Activated CD4-positive, alpha-beta T cell treated with anti-CD3 and anti-CD28 coated beads, Interleukin-2, amount 10 ng/mL, durations not matched to agents 24 days and 14 days (primary cell): ENCODE measurements at regions not wholly inside any gene's neighbourhood (a gene's known extent, or its start where the extent isn't known, plus 50 kb on each side); places are given as distances from the start of the nearest gene placed in this dataset.

Experiments
- DNase-seq: peaks from one replicate; pipeline ENCODE4 v3.0.0; 2022
- H3K27ac Mint-ChIP-seq: one replicate; pipeline ENCODE4 v1.8.0; 2022; ENCODE audit warnings: mild to moderate bottlenecking, mixed read lengths
- H3K27me3 Mint-ChIP-seq: one replicate; pipeline ENCODE4 v1.8.0; 2022; ENCODE audit warnings: mixed read lengths
- H3K36me3 Mint-ChIP-seq: one replicate; pipeline ENCODE4 v1.8.0; 2022; ENCODE audit warnings: low read depth, mild to moderate bottlenecking, mixed read lengths
- H3K4me1 Mint-ChIP-seq: one replicate; pipeline ENCODE4 v1.8.0; 2021; ENCODE audit warnings: mixed read lengths
- H3K4me3 Mint-ChIP-seq: one replicate; pipeline ENCODE4 v1.8.0; 2022; ENCODE audit warnings: mild to moderate bottlenecking, moderate library complexity, mixed read lengths
- H3K9me3 Mint-ChIP-seq: one replicate; pipeline ENCODE4 v1.8.0; 2021; ENCODE audit warnings: mixed read lengths
- intact Hi-C: fragments of 100-400 bp; cut with micrococcal nuclease; formaldehyde crosslinking; loops from one replicate; pipeline ENCODE4 v1.15.1; 2023

GRCh38 chr21:28337315-28337714 is 655.4 kb downstream of the LTN1 start:
- Mint-ChIP-seq H3K36me3 (no peaks in the 10 kb centered on the region), H3K27me3 (no peaks in the 10 kb centered on the region), H3K4me1 (no peaks in the 10 kb centered on the region), H3K27ac (no peak overlapping the region), H3K9me3 (no peaks in the 10 kb centered on the region), H3K4me3 (no peak overlapping the region)
- intact Hi-C loops, result no loop called here
- no peak for DNase-seq

DNA sequence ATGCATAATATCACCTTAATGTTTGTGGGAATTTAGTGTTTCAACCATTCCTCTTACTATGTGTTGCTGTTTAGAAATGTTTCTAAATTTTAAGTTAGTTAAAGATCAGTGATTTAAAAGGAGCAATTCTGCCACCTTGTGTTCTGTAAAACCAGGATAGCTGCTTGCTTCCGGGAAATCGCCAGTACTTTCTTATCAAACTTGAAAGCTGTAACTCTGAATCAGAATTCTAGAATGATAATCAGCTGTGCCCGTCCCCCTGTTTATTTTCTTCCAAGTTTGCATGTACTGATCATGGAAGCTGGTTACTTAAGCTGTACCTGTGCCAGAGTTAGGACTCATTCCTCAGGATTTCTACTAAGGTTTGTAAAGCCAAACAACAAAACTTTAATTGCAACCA is 656.4 kb downstream of the LTN1 start:
- Mint-ChIP-seq H3K27me3 (no peaks in the 10 kb centered on the region), H3K9me3 (no peaks in the 10 kb centered on the region), H3K4me1 (no peaks in the 10 kb centered on the region), H3K4me3 (no peak overlapping the region), H3K27ac (no peak overlapping the region), H3K36me3 (no peaks in the 10 kb centered on the region)
- DNase-seq, result no peak
- intact Hi-C loops, result no loop called here

GRCh38 chr21:28334407-28334806 is 658.3 kb downstream of the LTN1 start:
- intact Hi-C loops, result no loop called here
- Mint-ChIP-seq H3K9me3 (no peaks in the 10 kb centered on the region), H3K4me3 (no peak overlapping the region), H3K27ac (no peak overlapping the region), H3K4me1 (no peaks in the 10 kb centered on the region), H3K36me3 (no peaks in the 10 kb centered on the region), H3K27me3 (no peaks in the 10 kb centered on the region)
- DNase-seq, result no peak

- no peak for DNase-seq
- Mint-ChIP-seq H3K4me1 (no peaks in the 10 kb centered on the region), H3K9me3 (no peaks in the 10 kb centered on the region), H3K27ac (no peak overlapping the region), H3K27me3 (no peaks in the 10 kb centered on the region), H3K4me3 (no peak overlapping the region), H3K36me3 (no peaks in the 10 kb centered on the region)
- intact Hi-C loops, result no loop called here
Measured at GRCh38 chr21:28333578-28334075, 659.0 kb downstream of the LTN1 start.

- Mint-ChIP-seq H3K4me1 (no peaks in the 10 kb centered on the region), H3K9me3 (no peaks in the 10 kb centered on the region), H3K4me3 (no peak overlapping the region), H3K27me3 (no peaks in the 10 kb centered on the region), H3K27ac (no peak overlapping the region), H3K36me3 (no peaks in the 10 kb centered on the region)
- DNase-seq, result no peak
- intact Hi-C loops, result no loop called here
Measured at GRCh38 chr21:28332796-28333195, 659.9 kb downstream of the LTN1 start.

- H3K4me1 Mint-ChIP-seq, result no peaks in the 10 kb centered on the region
- intact Hi-C loops, result no loop called here
- no peaks in the 10 kb centered on the region for H3K9me3 Mint-ChIP-seq
- H3K4me3 Mint-ChIP-seq, result no peak overlapping the region
- no peak overlapping the region for H3K27ac Mint-ChIP-seq
- H3K36me3 Mint-ChIP-seq, result no peaks in the 10 kb centered on the region
- DNase-seq, result no peak
- H3K27me3 Mint-ChIP-seq, result no peaks in the 10 kb centered on the region
Measured at GRCh38 chr21:28325618-28326017, 667.1 kb downstream of the LTN1 start.

GRCh38 chr21:28324690-28325089 is 668.0 kb downstream of the LTN1 start:
- H3K9me3 Mint-ChIP-seq, result no peaks in the 10 kb centered on the region
- H3K36me3 Mint-ChIP-seq, result no peaks in the 10 kb centered on the region
- H3K27ac Mint-ChIP-seq, result no peak overlapping the region
- H3K27me3 Mint-ChIP-seq, result no peaks in the 10 kb centered on the region
- DNase-seq, result no peak
- H3K4me1 Mint-ChIP-seq, result no peaks in the 10 kb centered on the region
- H3K4me3 Mint-ChIP-seq, result no peak overlapping the region
- intact Hi-C loops, result no loop called here

- Mint-ChIP-seq H3K27ac (no peak overlapping the region), H3K4me3 (no peak overlapping the region), H3K36me3 (no peaks in the 10 kb centered on the region), H3K4me1 (no peaks in the 10 kb centered on the region), H3K9me3 (no peaks in the 10 kb centered on the region), H3K27me3 (no peaks in the 10 kb centered on the region)
- intact Hi-C loops, result no loop called here
- no peak for DNase-seq
Measured at GRCh38 chr21:28317177-28317950, 675.3 kb downstream of the LTN1 start.

DNA sequence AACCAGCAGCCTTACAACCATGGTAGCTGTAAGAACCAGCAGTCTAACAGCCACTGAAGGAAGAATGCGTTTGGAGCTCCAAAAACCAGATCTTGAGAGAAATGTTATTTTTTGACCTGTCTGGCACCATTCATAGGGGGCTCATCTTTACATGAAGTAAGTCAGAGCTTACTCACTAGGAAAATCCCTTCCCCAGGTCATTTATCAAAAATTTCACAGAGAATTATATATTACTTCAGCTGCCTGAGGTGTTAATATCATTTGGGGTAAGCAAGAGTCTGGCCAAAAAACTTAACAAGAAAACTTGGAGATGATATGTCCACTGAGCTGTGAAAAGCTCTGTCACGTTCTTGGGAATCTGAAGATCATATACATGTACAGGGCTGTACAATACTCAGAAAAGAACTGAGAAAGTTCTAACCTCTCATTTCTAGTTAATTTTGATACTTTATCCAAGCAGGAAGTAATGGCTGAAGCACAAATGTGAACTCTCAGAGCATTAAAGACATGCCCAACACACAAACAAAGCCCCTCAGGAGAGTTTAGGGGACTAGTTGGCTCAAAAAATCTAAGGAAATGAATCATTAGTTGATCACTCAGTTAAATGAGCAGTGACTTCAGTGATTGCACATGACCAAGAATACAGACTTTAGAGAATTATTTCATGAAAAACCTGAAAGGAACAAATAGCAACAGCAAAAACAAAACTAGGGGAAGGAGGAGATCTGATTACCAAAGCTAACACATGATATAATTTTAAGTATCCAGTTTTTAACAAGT is 681.1 kb downstream of the LTN1 start:
- Mint-ChIP-seq H3K36me3 (no peaks in the 10 kb centered on the region), H3K9me3 (no peaks in the 10 kb centered on the region), H3K4me1 (no peaks in the 10 kb centered on the region), H3K4me3 (no peak overlapping the region), H3K27ac (no peak overlapping the region), H3K27me3 (no peaks in the 10 kb centered on the region)
- no peak for DNase-seq
- intact Hi-C loops, result no loop called here

DNA sequence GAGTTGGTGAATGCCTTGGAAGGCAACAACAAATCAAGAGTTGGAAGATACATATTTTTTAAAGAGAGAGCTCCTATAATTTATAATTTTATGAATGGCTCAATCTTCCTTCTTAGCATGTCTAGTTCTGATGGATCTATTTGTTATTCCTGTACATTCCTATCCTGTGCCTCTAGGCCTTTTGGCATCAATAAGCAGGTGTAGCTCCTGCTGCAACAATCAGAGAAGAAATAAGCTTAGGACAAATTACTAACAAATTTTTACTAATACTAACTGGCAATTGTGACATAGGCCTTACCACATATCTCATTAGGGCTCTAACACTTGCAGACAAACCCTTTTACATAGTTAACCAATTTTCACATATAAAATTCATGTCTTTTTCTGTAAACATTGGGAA is 682.0 kb downstream of the LTN1 start:
- intact Hi-C loops, result no loop called here
- Mint-ChIP-seq H3K36me3 (no peaks in the 10 kb centered on the region), H3K4me3 (no peak overlapping the region), H3K27ac (no peak overlapping the region), H3K4me1 (no peaks in the 10 kb centered on the region), H3K27me3 (no peaks in the 10 kb centered on the region), H3K9me3 (no peaks in the 10 kb centered on the region)
- DNase-seq, result no peak

DNA sequence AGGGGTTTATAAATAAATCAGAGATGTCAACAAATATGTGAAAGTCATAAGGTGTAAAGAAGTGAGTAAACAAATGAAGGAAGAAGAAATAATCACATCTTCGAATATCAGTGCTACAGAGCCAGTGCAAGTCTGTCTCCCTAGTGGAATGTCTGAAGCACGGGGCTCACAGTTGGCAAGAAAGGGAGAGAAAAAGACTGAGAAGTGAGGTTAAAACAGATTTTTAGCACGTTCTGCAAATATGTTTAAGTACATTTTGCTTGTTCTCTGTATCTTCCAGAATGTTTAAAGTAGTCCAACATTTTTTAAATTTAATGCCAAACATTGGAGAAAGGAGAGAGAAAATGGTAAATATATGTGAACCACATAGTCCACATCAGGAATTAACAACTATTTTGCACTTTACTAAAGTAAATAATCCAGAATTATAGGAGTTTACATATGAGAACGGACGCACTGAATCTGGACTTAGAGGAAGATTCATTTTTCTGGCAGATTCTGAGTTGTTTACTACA is 682.4 kb downstream of the LTN1 start:
- Mint-ChIP-seq H3K27me3 (no peaks in the 10 kb centered on the region), H3K27ac (no peak overlapping the region), H3K9me3 (no peaks in the 10 kb centered on the region), H3K36me3 (no peaks in the 10 kb centered on the region), H3K4me1 (no peaks in the 10 kb centered on the region), H3K4me3 (no peak overlapping the region)
- intact Hi-C loops, result no loop called here
- DNase-seq, result no peak

DNA sequence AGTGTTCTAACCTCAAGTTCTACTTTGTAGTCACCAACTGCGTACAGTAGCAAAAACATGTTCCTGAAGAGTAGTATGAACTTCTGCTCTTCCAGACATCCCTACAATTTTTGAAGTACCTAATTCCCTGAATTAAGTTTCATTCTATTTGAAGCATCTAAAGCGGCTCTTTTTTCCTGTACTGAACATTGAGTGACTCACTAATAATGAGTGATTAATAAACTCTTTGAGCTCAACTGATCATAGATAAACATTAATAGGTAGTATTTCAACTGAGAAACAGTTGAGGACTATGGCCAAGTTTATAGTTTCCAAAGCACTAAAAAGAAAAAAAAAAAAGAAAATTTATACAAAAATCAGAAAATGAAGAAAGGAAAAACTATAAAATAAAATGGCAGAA is 683.1 kb downstream of the LTN1 start:
- no peak overlapping the region for H3K27ac Mint-ChIP-seq
- intact Hi-C loops, result no loop called here
- H3K36me3 Mint-ChIP-seq, result no peaks in the 10 kb centered on the region
- no peaks in the 10 kb centered on the region for H3K27me3 Mint-ChIP-seq
- H3K4me3 Mint-ChIP-seq, result no peak overlapping the region
- no peaks in the 10 kb centered on the region for H3K9me3 Mint-ChIP-seq
- no peaks in the 10 kb centered on the region for H3K4me1 Mint-ChIP-seq
- DNase-seq, result no peak

DNA sequence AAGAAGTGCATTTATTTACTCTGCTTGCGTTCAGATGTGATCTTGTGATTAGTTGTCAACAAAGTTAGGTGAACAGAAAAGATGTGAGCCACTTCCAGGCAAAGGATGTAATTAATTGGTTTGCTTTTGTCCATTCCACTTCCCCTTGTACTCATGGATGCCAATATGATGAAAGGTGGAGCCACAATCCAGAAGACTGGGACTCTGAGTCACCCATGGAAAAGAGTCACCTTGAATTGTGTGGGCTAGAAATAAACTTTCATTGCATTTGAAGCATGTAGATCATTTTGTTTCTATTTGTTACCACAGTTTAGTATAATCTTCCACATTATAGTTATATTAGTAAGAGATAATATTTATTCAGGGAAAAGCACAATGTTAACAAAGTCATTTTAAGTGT is 684.2 kb downstream of the LTN1 start:
- no peaks in the 10 kb centered on the region for H3K27me3 Mint-ChIP-seq
- H3K4me1 Mint-ChIP-seq, result no peaks in the 10 kb centered on the region
- DNase-seq, result no peak
- intact Hi-C loops, result no loop called here
- no peaks in the 10 kb centered on the region for H3K36me3 Mint-ChIP-seq
- no peaks in the 10 kb centered on the region for H3K9me3 Mint-ChIP-seq
- H3K4me3 Mint-ChIP-seq, result no peak overlapping the region
- no peak overlapping the region for H3K27ac Mint-ChIP-seq

DNA sequence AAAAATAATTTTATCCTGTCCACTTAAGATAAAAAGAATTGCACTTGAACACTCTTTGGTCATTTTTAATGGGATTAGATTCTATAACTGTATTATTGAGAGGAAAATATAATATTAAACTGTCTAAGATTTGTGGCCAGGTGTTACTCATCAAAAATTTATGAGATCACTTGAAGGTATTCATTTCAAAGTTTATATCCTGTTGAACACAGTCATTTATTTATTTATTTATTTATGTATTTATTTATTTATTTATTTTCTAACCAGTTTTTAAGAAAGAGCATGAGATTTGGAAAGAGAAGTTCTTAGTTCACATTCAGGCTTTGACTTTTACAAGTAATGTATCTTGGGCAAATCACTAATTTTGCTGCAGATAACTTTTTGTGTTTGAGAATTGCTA is 692.7 kb downstream of the LTN1 start:
- H3K27me3 Mint-ChIP-seq, result no peaks in the 10 kb centered on the region
- H3K9me3 Mint-ChIP-seq, result no peaks in the 10 kb centered on the region
- H3K4me3 Mint-ChIP-seq, result no peak overlapping the region
- no peak for DNase-seq
- intact Hi-C loops, result no loop called here
- no peaks in the 10 kb centered on the region for H3K4me1 Mint-ChIP-seq
- no peaks in the 10 kb centered on the region for H3K36me3 Mint-ChIP-seq
- H3K27ac Mint-ChIP-seq, result no peak overlapping the region
